Naive thymus-derived CD4-positive, alpha-beta T cell (primary cell): ENCODE measurements at regions not wholly inside any gene's neighbourhood (a gene's known extent, or its start where the extent isn't known, plus 50 kb on each side); places are given as distances from the start of the nearest gene placed in this dataset.

Experiments
- ATAC-seq: fragments of 150-1000 bp; cut with Tn5 transposase; 2 replicates; pipeline ENCODE4 v1.10.0; 2021; ENCODE audit warnings: mild to moderate bottlenecking, moderate library complexity
- CTCF ChIA-PET: fragments of 350-600 bp; sonication (Branson Sonifier 250); formaldehyde crosslinking; loops from one replicate; lab custom pipeline; 2021; ENCODE audit warnings: antibody characterized with exemption; lab: Charles Lee
- POLR2A ChIA-PET: fragments of 350-600 bp; sonication (Branson Sonifier 250); formaldehyde crosslinking; loops from one replicate; lab custom pipeline; 2021; ENCODE audit warnings: antibody characterized with exemption, inconsistent platforms; lab: Charles Lee
- DNase-seq, 9 donors: peaks; one replicate each; pipeline versions ENCODE4 v3.0.0 to v3.0.0-alpha.2; 2020 to 2022; ENCODE audit warnings: mixed read lengths in 1 of 9
- H3K27ac ChIP-seq: one replicate; pipeline ENCODE4 v1.7.0; 2013; ENCODE audit warnings: mild to moderate bottlenecking, low read depth, low read length, moderate library complexity
- H3K27me3 ChIP-seq, 2 donors: one replicate each; pipeline ENCODE4 v1.7.0; 2013; ENCODE audit warnings: low read length in 2 of 2, mild to moderate bottlenecking in 2 of 2, moderate library complexity in 2 of 2; ENCODE audit not compliant: control insufficient read depth in 2 of 2, insufficient read depth in 2 of 2
- H3K36me3 ChIP-seq, 3 experiments: 1 replicate in 2 of 3; 2 replicates in 1 of 3; pipeline ENCODE4 v1.7.0; 2013; ENCODE audit warnings: low read length in 3 of 3, mild to moderate bottlenecking in 3 of 3, moderate library complexity in 1 of 3; ENCODE audit not compliant: insufficient read depth in 3 of 3, control insufficient read depth in 2 of 3
- H3K4me1 ChIP-seq, 2 donors: one replicate each; pipeline ENCODE4 v1.7.0; 2013; ENCODE audit warnings: low read length in 2 of 2, mild to moderate bottlenecking in 2 of 2, moderate library complexity in 1 of 2; ENCODE audit not compliant: control insufficient read depth in 2 of 2, insufficient read depth in 2 of 2
- H3K4me3 ChIP-seq: 2 replicates; pipeline ENCODE4 v1.7.0; 2013; ENCODE audit warnings: mild to moderate bottlenecking, low read length
- H3K9me3 ChIP-seq, 3 experiments: 1 replicate in 2 of 3; 2 replicates in 1 of 3; pipeline ENCODE4 v1.7.0; 2013; ENCODE audit warnings: low read length in 3 of 3; ENCODE audit not compliant: control insufficient read depth in 2 of 3
- H3K27ac Mint-ChIP-seq, 9 donors: one replicate each; pipeline ENCODE4 v1.8.0; 2020 to 2022; ENCODE audit warnings: mixed read lengths in 9 of 9, mild to moderate bottlenecking in 8 of 9, moderate library complexity in 5 of 9, inconsistent platforms in 2 of 9
- H3K27me3 Mint-ChIP-seq, 5 donors: one replicate each; pipeline ENCODE4 v1.8.0; 2021 to 2022; ENCODE audit warnings: mixed read lengths in 5 of 5, mild to moderate bottlenecking in 1 of 5
- H3K36me3 Mint-ChIP-seq, 5 donors: one replicate each; pipeline ENCODE4 v1.8.0; 2020 to 2022; ENCODE audit warnings: mixed read lengths in 5 of 5, mild to moderate bottlenecking in 3 of 5, inconsistent platforms in 1 of 5
- H3K4me1 Mint-ChIP-seq, 7 donors: one replicate each; pipeline ENCODE4 v1.8.0; 2020 to 2022; ENCODE audit warnings: mixed read lengths in 7 of 7, mild to moderate bottlenecking in 3 of 7, inconsistent platforms in 1 of 7
- H3K4me3 Mint-ChIP-seq, 10 donors: one replicate each; pipeline ENCODE4 v1.8.0; 2020 to 2022; ENCODE audit warnings: mild to moderate bottlenecking in 10 of 10, mixed read lengths in 10 of 10, moderate library complexity in 6 of 10, inconsistent platforms in 2 of 10
- H3K9me3 Mint-ChIP-seq, 11 donors: one replicate each; pipeline ENCODE4 v1.8.0; 2020 to 2022; ENCODE audit warnings: mixed read lengths in 11 of 11, mild to moderate bottlenecking in 4 of 11, inconsistent platforms in 1 of 11, moderate library complexity in 1 of 11
- intact Hi-C, 2 donors: fragments of 100-400 bp; cut with micrococcal nuclease; formaldehyde crosslinking; loops; one replicate each; pipeline ENCODE4 v1.15.1; 2023

DNA sequence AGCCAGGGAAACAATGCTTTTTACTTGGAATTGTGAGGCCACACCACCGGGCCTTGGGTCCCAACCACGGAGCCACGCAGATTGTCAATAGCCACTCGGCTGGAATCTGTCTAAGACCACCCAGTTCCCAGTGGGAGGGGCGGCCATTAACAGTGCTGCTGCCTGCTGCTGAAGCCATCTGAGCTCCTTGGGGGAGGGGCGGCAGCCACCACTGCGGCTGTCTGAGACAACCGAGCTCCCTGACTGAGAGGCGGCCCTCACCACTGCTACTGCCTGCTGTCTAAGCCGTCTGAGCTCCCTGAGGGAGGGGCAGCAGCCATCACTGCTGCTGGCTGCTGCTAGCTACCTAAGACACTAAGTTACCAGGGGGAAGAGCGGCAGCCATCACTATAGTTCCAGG, 64.3 kb downstream of the DMRTA2 start:
- no peak for DNase-seq
- Mint-ChIP-seq H3K9me3 (peaks cover 0 to 26% (median 10%) of the 10 kb centered on the region in 11 donors), H3K4me1 (peaks cover 0 to 2% (median 0%) of the 10 kb centered on the region in 7 donors), H3K36me3 (peaks cover 0 to 3% (median 0%) of the 10 kb centered on the region in 5 donors), H3K4me3 (no peak overlapping the region), H3K27me3 (peaks cover 28 to 68% (median 47%) of the 10 kb centered on the region in 5 donors), H3K27ac (no peak overlapping the region)
- H3K27me3 ChIP-seq, result no peaks in the 10 kb centered on the region
- H3K36me3 ChIP-seq, result no peaks in the 10 kb centered on the region
- POLR2A ChIA-PET, result no interaction called here
- no peak for ATAC-seq
- H3K4me1 ChIP-seq, result no peaks in the 10 kb centered on the region
- H3K27ac ChIP-seq, result no peak overlapping the region
- no peaks in the 10 kb centered on the region for H3K9me3 ChIP-seq
- no peak overlapping the region for H3K4me3 ChIP-seq
- intact Hi-C loops, result no loop called here
- CTCF ChIA-PET, result no interaction called here

DNA sequence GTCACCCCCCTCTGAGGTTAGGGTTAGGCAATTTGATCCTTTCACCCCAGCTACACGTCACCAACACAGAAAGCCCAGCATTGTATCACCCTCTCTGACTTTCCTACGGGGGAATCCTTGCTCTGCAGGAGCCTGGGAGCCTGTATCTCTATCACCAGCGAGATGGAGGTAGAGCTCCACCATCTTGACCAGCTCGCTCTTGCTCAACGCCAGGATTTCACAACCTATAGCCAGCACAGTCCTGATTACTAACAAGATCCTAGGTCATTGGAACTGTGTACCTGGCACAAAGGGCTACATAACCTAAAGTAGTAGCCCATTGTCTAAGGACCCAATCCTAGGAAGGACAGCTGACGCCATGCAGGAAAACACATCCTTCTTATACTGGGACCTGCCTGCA, 66.1 kb downstream of the DMRTA2 start:
- H3K27ac ChIP-seq, result no peak overlapping the region
- H3K27ac Mint-ChIP-seq, result no peak overlapping the region
- H3K36me3 ChIP-seq, result no peaks in the 10 kb centered on the region
- DNase-seq (no peak), ATAC-seq (no peak)
- H3K4me1 ChIP-seq, result no peaks in the 10 kb centered on the region
- no peaks in the 10 kb centered on the region for H3K27me3 ChIP-seq
- peaks cover 0 to 3% (median 0%) of the 10 kb centered on the region in 5 donors for H3K36me3 Mint-ChIP-seq
- H3K27me3 Mint-ChIP-seq, result peaks cover 16 to 52% (median 41%) of the 10 kb centered on the region in 5 donors
- H3K9me3 Mint-ChIP-seq, result peaks cover 0 to 21% (median 8%) of the 10 kb centered on the region in 11 donors
- ChIA-PET CTCF (no interaction called here), POLR2A (no interaction called here)
- intact Hi-C loops, result no loop called here
- peaks cover 0 to 2% (median 0%) of the 10 kb centered on the region in 7 donors for H3K4me1 Mint-ChIP-seq
- H3K4me3 Mint-ChIP-seq, result no peak overlapping the region
- no peak overlapping the region for H3K4me3 ChIP-seq
- H3K9me3 ChIP-seq, result no peaks in the 10 kb centered on the region

DNA sequence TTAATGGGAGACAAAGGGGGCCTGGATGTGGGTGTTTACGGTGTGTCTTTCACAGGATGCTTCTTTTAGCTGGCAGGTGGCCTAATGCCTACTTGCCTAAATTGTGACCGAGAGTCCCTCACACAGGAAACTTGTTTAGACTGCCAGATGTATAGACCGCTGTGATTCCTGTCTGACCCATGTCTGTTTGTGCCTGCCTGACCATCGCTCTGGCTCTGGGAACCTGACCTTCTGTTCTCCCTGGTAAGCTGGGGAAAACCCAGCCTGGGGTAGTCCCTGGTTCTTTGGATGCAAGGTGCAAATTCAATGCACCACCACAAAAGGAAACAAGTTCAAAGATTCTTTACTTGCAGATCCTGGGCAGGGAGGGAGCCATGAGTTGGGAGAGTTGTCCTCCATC, 68.4 kb downstream of the DMRTA2 start:
- Mint-ChIP-seq H3K9me3 (peaks cover 0 to 2% (median 1%) of the 10 kb centered on the region in 11 donors), H3K36me3 (no peaks in the 10 kb centered on the region), H3K27ac (no peak overlapping the region), H3K4me1 (peaks cover 0 to 2% (median 0%) of the 10 kb centered on the region in 7 donors), H3K27me3 (peaks cover 2 to 45% (median 39%) of the 10 kb centered on the region in 5 donors), H3K4me3 (no peak overlapping the region)
- ChIA-PET POLR2A (no interaction called here), CTCF (no interaction called here)
- H3K4me1 ChIP-seq, result no peaks in the 10 kb centered on the region
- DNase-seq (no peak), ATAC-seq (no peak)
- no peaks in the 10 kb centered on the region for H3K9me3 ChIP-seq
- intact Hi-C loops, result no loop called here
- no peaks in the 10 kb centered on the region for H3K36me3 ChIP-seq
- no peak overlapping the region for H3K27ac ChIP-seq
- no peaks in the 10 kb centered on the region for H3K27me3 ChIP-seq
- no peak overlapping the region for H3K4me3 ChIP-seq

DNA sequence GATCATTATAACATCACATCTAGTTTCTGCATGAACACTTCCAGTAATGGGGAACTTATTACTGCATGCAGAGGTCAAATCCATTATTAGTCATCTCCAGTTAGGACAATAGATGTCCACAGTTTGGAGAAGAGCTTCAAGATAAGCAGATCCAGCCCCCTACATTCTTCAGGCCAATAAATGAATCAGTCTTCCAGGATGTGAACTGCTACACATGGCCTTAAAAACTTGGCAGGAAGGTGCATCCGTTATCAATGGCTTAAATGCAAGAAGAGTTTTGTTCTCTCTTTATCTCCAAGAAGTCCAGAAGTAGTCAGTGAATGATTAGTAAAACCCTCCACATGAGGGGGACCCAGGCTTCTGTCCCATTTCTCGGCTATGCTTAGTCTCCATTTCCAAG, 70.8 kb downstream of the DMRTA2 start:
- Histone ChIP-seq H3K4me3 (no peak overlapping the region), H3K36me3 (no peaks in the 10 kb centered on the region), H3K9me3 (no peaks in the 10 kb centered on the region), H3K27me3 (no peaks in the 10 kb centered on the region), H3K27ac (no peak overlapping the region), H3K4me1 (no peaks in the 10 kb centered on the region)
- CTCF ChIA-PET, result interaction anchor here (0.7 kb wide), 1 partner anchor 10 kb away, joined by 3 read pairs; no protein-coding TSS in a partner anchor
- POLR2A ChIA-PET, result no interaction called here
- Mint-ChIP-seq H3K4me1 (peaks cover 0 to 3% (median 0%) of the 10 kb centered on the region in 7 donors), H3K27ac (no peak overlapping the region), H3K27me3 (peaks cover 2 to 44% (median 37%) of the 10 kb centered on the region in 5 donors), H3K4me3 (no peak overlapping the region), H3K36me3 (no peaks in the 10 kb centered on the region), H3K9me3 (peaks cover 0 to 4% (median 0%) of the 10 kb centered on the region in 11 donors)
- ATAC-seq, result no peak
- intact Hi-C loops, result no loop called here
- DNase-seq, result no peak

DNA sequence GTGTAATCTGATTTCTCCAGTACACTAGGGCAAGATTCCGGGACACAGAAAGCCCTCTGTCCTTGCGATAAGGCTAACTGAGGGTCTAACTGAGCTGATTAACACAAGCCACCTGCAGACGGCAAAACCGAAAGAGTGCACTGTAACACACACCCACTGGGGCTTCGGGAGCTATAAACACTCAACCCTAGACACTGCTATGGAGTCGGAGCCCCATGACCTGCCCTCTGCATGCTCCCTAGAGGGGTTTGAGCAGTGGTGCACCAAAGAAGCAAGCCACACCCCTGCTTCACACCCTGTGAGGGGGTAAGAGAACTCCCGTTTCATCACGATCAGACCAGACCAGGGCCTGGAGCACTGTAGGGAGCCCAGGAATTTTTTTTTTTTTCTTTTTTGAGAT, 72.4 kb downstream of the DMRTA2 start:
- no peak overlapping the region for H3K4me3 ChIP-seq
- peaks cover 0 to 3% (median 0%) of the 10 kb centered on the region in 7 donors for H3K4me1 Mint-ChIP-seq
- H3K4me3 Mint-ChIP-seq, result no peak overlapping the region
- peaks cover 2 to 33% (median 26%) of the 10 kb centered on the region in 5 donors for H3K27me3 Mint-ChIP-seq
- peaks cover 0 to 4% (median 0%) of the 10 kb centered on the region in 11 donors for H3K9me3 Mint-ChIP-seq
- DNase-seq, result no peak
- no peaks in the 10 kb centered on the region for H3K9me3 ChIP-seq
- ATAC-seq, result no peak
- H3K27me3 ChIP-seq, result no peaks in the 10 kb centered on the region
- no peak overlapping the region for H3K27ac ChIP-seq
- no peaks in the 10 kb centered on the region for H3K4me1 ChIP-seq
- H3K27ac Mint-ChIP-seq, result no peak overlapping the region
- intact Hi-C loops, result no loop called here
- no peaks in the 10 kb centered on the region for H3K36me3 Mint-ChIP-seq
- CTCF ChIA-PET, result no interaction called here
- H3K36me3 ChIP-seq, result no peaks in the 10 kb centered on the region
- POLR2A ChIA-PET, result no interaction called here

DNA sequence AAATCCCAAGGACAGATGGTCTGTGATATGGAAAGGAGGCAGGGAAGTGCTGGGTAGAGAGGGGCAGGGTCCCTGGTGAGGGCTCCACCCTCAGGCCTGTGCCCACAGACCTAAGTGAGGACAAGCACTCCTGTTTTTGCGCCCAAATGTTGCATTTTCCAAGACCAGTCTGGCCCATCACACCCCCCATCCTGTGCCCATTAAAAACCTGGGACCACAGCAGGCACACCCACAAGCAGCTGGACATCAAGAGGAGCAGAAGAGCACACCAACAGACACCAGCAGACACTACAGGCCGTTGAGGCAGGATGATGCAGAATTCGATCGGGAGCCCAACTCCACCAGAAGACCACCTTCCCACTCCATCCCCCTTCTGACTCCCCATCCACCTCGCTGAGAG, 72.8 kb downstream of the DMRTA2 start:
- ATAC-seq, result no peak
- POLR2A ChIA-PET, result no interaction called here

DNA sequence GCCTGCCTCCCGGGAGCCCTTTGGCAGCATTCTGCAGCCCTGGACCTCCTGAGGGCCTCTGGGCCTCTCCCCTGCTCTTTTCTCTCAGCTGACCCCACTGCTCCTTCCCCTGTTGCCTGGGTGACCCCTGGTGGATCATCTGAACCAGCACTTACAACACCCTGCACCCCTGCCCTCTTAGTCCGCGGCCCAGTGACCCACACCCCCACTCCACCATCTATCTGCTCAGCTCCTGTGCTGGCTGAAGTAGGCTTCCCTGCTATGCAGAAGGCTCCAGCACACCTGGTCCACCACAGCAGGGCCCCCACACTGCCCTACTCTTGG, 74.0 kb downstream of the DMRTA2 start:
- ChIA-PET POLR2A (no interaction called here), CTCF (interaction anchor here (1.0 kb wide), 1 partner anchor 12 kb away, joined by 3 read pairs; no protein-coding TSS in a partner anchor)

More for the DNA sequence above, 72.8 kb downstream of the DMRTA2 start:
- intact Hi-C loops, result no loop called here
- H3K27ac Mint-ChIP-seq, result no peak overlapping the region
- no peak overlapping the region for H3K4me3 ChIP-seq
- no peaks in the 10 kb centered on the region for H3K36me3 Mint-ChIP-seq
- no peak overlapping the region for H3K4me3 Mint-ChIP-seq
- no peak for DNase-seq
- no peaks in the 10 kb centered on the region for H3K4me1 ChIP-seq
- H3K9me3 Mint-ChIP-seq, result peaks cover 0 to 4% (median 0%) of the 10 kb centered on the region in 11 donors
- no peak overlapping the region for H3K27ac ChIP-seq
- peaks cover 0 to 3% (median 0%) of the 10 kb centered on the region in 7 donors for H3K4me1 Mint-ChIP-seq
- peaks cover 2 to 28% (median 23%) of the 10 kb centered on the region in 5 donors for H3K27me3 Mint-ChIP-seq
- H3K27me3 ChIP-seq, result no peaks in the 10 kb centered on the region
- CTCF ChIA-PET, result no interaction called here
- H3K36me3 ChIP-seq, result no peaks in the 10 kb centered on the region
- H3K9me3 ChIP-seq, result no peaks in the 10 kb centered on the region

More for the DNA sequence above, 74.0 kb downstream of the DMRTA2 start:
- ATAC-seq (no peak), DNase-seq (no peak)
- no peaks in the 10 kb centered on the region for H3K36me3 ChIP-seq
- H3K27ac ChIP-seq, result no peak overlapping the region
- H3K36me3 Mint-ChIP-seq, result no peaks in the 10 kb centered on the region
- no peaks in the 10 kb centered on the region for H3K27me3 ChIP-seq
- peaks cover 0 to 3% (median 0%) of the 10 kb centered on the region in 7 donors for H3K4me1 Mint-ChIP-seq
- peaks cover 0 to 37% (median 33%) of the 10 kb centered on the region in 5 donors for H3K27me3 Mint-ChIP-seq
- no peaks in the 10 kb centered on the region for H3K4me1 ChIP-seq
- intact Hi-C loops, result loop anchor here in 1 of 2 donors (5.0 kb wide), 1 partner anchor 1672 kb away; no protein-coding TSS in a partner anchor
- H3K4me3 ChIP-seq, result no peak overlapping the region
- peaks cover 0 to 4% (median 0%) of the 10 kb centered on the region in 11 donors for H3K9me3 Mint-ChIP-seq
- no peak overlapping the region for H3K4me3 Mint-ChIP-seq
- H3K27ac Mint-ChIP-seq, result no peak overlapping the region
- H3K9me3 ChIP-seq, result no peaks in the 10 kb centered on the region
